Testis (tissue), 2 donors: ENCODE measurements at regions not wholly inside any gene's neighbourhood (a gene's known extent, or its start where the extent isn't known, plus 50 kb on each side); places are given as distances from the start of the nearest gene placed in this dataset.

Experiments
- POLR2A ChIP-seq: fragments of 450-650 bp; IDR thresholded peaks from one replicate; pipeline ENCODE4 v1.6.1; 2017; ENCODE audit warnings: antibody characterized with exemption, mild to moderate bottlenecking, moderate library complexity
- TF ChIP-seq, protein P1 (sequence below), 3 experiments: fragments of 450-650 bp in 2 of 3; fragments of 200-600 bp in 1 of 3; sonication (generic) in 1 of 3; IDR thresholded peaks; one replicate each; pipeline ENCODE4 v1.5.1; 2016 to 2019; ENCODE audit warnings: antibody characterized with exemption in 3 of 3, mild to moderate bottlenecking in 2 of 3, moderate library complexity in 1 of 3

DNA sequence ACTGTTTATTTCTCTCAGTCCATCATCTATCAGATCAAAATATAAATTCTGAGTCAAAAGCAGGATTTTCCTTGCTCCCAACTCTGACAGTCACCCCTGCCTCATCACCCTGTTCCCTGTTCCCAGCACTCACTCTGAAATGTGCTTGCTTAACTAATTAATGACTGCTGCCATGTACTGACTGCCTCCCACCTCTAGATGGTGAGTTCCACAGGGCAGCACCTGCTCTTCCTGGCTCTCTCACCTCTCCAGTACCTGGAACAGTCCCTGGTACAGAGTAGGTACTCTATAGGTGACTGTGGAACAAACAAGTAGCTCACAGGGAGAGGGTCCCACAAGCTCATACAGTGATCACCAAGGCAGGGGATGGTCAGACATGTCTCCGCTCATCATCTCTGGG is 114.3 kb upstream of the C16orf82 start:
- TF ChIP-seq, protein P1, sequence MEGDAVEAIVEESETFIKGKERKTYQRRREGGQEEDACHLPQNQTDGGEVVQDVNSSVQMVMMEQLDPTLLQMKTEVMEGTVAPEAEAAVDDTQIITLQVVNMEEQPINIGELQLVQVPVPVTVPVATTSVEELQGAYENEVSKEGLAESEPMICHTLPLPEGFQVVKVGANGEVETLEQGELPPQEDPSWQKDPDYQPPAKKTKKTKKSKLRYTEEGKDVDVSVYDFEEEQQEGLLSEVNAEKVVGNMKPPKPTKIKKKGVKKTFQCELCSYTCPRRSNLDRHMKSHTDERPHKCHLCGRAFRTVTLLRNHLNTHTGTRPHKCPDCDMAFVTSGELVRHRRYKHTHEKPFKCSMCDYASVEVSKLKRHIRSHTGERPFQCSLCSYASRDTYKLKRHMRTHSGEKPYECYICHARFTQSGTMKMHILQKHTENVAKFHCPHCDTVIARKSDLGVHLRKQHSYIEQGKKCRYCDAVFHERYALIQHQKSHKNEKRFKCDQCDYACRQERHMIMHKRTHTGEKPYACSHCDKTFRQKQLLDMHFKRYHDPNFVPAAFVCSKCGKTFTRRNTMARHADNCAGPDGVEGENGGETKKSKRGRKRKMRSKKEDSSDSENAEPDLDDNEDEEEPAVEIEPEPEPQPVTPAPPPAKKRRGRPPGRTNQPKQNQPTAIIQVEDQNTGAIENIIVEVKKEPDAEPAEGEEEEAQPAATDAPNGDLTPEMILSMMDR (IDR thresholded peaks at IDR 0.05): no peak
- TF ChIP-seq POLR2A: no peak
